Chondrocyte (in vitro differentiated cells): ENCODE measurements at regions not wholly inside any gene's neighbourhood (a gene's known extent, or its start where the extent isn't known, plus 50 kb on each side); places are given as distances from the start of the nearest gene placed in this dataset.

Experiments
- DNase-seq: peaks from one replicate; pipeline ENCODE4 v3.0.0; 2021; ENCODE audit warnings: mixed read lengths, low spot score
- H3K27ac Mint-ChIP-seq: one replicate; pipeline ENCODE4 v1.8.0; 2021; ENCODE audit warnings: mild to moderate bottlenecking, moderate library complexity, mixed read lengths; ENCODE audit not compliant: unreplicated experiment
- H3K27me3 Mint-ChIP-seq: 2 replicates; pipeline ENCODE4 v1.8.0; 2021; ENCODE audit warnings: low read depth, mixed read lengths
- H3K36me3 Mint-ChIP-seq: 2 replicates; pipeline ENCODE4 v1.8.0; 2021; ENCODE audit warnings: low read depth, mixed read lengths
- H3K4me1 Mint-ChIP-seq: 2 replicates; pipeline ENCODE4 v1.8.0; 2021; ENCODE audit warnings: low read depth, mild to moderate bottlenecking, mixed read lengths
- H3K4me3 Mint-ChIP-seq: one replicate; pipeline ENCODE4 v1.8.0; 2021; ENCODE audit warnings: mild to moderate bottlenecking, moderate library complexity, mixed read lengths; ENCODE audit not compliant: unreplicated experiment
- H3K9me3 Mint-ChIP-seq: 2 replicates; pipeline ENCODE4 v1.8.0; 2021; ENCODE audit warnings: low read depth, mixed read lengths
- TF ChIP-seq, protein P1 (sequence below): fragments of 200-600 bp; sonication (generic); IDR thresholded peaks from 2 replicates; pipeline ENCODE4 v1.5.0; 2021; ENCODE audit warnings: antibody characterized with exemption, mild to moderate bottlenecking, moderate library complexity

DNA sequence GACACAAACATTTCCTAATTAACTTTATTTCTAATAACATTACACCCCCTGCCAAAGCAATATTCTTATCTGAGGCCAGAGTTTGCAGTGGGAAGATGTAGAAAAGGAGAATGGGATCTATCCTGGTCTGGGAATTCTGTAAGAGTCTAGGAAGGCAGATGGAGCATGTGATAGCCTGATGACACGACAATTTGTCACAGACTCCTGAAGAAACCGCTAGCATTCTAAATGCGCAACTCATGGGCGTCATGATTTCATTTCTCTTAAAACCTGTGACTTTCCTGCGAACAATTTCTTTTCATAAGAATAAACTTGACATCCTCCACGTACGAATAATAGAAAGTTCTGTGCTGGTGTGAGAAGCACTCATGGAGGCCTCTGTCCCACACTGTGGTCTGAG lies 72.9 kb upstream of the ATP10A start:
- H3K9me3 Mint-ChIP-seq, result no peaks in the 10 kb centered on the region
- H3K36me3 Mint-ChIP-seq, result no peaks in the 10 kb centered on the region
- TF ChIP-seq, protein P1, sequence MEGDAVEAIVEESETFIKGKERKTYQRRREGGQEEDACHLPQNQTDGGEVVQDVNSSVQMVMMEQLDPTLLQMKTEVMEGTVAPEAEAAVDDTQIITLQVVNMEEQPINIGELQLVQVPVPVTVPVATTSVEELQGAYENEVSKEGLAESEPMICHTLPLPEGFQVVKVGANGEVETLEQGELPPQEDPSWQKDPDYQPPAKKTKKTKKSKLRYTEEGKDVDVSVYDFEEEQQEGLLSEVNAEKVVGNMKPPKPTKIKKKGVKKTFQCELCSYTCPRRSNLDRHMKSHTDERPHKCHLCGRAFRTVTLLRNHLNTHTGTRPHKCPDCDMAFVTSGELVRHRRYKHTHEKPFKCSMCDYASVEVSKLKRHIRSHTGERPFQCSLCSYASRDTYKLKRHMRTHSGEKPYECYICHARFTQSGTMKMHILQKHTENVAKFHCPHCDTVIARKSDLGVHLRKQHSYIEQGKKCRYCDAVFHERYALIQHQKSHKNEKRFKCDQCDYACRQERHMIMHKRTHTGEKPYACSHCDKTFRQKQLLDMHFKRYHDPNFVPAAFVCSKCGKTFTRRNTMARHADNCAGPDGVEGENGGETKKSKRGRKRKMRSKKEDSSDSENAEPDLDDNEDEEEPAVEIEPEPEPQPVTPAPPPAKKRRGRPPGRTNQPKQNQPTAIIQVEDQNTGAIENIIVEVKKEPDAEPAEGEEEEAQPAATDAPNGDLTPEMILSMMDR, result no peak
- peaks cover 53% of the 10 kb centered on the region for H3K4me1 Mint-ChIP-seq
- no peak overlapping the region for H3K4me3 Mint-ChIP-seq
- DNase-seq, result no peak
- no peak overlapping the region for H3K27ac Mint-ChIP-seq
- H3K27me3 Mint-ChIP-seq, result no peaks in the 10 kb centered on the region

DNA sequence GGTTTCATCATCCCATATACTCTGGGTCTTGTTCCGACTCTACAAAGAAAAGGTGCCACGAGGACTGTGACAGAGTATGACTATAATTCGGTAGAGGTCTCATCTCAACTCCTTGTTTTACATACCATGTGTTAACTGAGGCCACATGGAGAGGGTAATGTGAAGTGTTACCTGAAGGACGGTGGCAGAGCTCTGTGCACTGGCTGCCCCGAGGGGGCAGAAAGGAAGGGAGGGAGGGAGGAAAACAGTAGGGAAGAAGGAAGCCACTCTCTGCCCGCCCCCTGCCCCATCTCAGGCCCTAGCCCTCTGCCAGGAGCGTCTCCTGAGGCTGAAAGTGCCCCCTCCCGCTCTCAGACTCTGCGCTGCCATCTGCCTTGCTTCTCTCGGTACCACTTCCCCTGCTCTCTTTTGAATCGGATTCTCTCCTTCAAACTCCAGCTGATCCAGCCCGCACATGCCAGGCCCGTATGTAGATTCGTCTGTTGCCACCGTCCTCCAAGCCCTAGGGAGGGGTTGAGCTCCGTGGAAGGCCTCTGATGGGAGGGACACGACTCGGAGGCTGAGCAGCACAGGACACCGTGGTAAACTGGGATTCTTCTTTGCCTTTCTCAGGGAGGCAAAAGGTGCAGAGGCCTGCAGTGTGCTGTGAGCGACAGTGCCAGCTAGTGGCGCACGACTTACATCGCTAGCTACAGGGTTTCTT lies 70.5 kb upstream of the ATP10A start:
- Mint-ChIP-seq H3K4me3 (peak overlapping the region; percentile 57), H3K36me3 (peaks cover 4% of the 10 kb centered on the region), H3K4me1 (peaks cover 48% of the 10 kb centered on the region), H3K27ac (peak overlapping the region; percentile 89), H3K27me3 (no peaks in the 10 kb centered on the region), H3K9me3 (peaks cover 17% of the 10 kb centered on the region)
- no peak for DNase-seq
- TF ChIP-seq, protein P1, result peak; percentile 86

DNA sequence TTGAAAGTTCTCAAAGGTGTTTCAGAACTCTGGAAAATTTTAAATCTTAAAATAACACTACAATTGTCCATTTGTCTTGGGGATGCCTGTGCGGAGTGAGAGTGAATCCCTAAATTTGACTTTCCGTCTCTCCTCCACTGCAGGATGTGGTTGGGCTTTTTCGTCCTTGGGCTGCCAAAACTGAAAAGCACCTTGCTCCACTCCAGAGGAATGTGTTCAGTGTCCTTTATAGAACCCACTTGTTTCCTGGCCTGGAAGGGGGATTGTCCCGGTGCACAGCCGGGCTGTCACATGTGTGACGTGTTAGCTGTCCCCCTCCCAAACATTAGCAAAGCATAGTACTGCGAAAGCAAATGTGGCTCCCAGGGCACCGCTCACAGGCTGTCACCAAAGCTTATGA lies 69.6 kb upstream of the ATP10A start:
- H3K27ac Mint-ChIP-seq, result no peak overlapping the region
- TF ChIP-seq, protein P1, result no peak
- H3K4me3 Mint-ChIP-seq, result no peak overlapping the region
- no peaks in the 10 kb centered on the region for H3K27me3 Mint-ChIP-seq
- peaks cover 43% of the 10 kb centered on the region for H3K4me1 Mint-ChIP-seq
- no peak for DNase-seq
- peaks cover 17% of the 10 kb centered on the region for H3K9me3 Mint-ChIP-seq
- peaks cover 4% of the 10 kb centered on the region for H3K36me3 Mint-ChIP-seq

DNA sequence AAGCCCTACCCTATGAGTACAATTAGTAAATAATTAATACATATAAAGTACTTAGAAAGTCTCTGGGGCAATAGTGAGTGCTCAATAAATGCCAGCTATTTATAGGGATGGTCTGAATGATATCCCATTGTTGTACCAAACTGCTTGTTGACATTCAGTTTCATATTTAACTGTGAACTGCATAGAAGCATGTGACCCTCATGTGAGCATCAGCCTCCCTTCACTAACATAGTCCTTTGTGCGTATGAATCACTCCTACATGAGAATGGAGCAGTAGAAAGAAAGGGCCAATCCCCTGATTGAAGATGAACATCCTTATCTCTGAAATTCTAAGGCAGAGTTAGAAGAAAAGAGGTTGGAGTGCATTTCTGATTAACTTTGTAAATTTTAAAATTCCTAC lies 68.7 kb upstream of the ATP10A start:
- H3K4me3 Mint-ChIP-seq, result no peak overlapping the region
- H3K36me3 Mint-ChIP-seq, result peaks cover 4% of the 10 kb centered on the region
- peaks cover 17% of the 10 kb centered on the region for H3K9me3 Mint-ChIP-seq
- no peak for DNase-seq
- H3K27me3 Mint-ChIP-seq, result no peaks in the 10 kb centered on the region
- H3K27ac Mint-ChIP-seq, result no peak overlapping the region
- TF ChIP-seq, protein P1, result no peak
- peaks cover 39% of the 10 kb centered on the region for H3K4me1 Mint-ChIP-seq

DNA sequence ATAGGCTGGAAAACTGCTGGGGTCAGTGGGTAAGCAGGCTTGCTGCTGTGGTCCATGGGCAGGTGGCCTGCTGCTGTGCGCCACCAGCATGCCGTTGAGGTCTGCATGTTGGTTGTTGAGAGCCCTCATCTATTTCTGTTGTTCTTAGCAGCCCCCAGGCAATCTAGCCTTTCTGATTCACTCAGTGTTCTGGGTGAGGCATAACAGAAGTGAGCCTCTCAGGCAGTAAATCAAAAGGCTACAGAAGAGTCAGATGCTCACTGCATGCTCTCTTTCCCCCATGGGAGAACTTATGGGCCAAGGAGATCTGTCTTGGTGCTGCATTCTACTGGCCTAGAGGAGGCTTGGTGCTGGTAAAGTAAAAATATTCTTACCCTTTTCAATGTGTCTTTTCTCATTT lies 67.8 kb upstream of the ATP10A start:
- no peak for DNase-seq
- H3K4me3 Mint-ChIP-seq, result no peak overlapping the region
- peaks cover 17% of the 10 kb centered on the region for H3K9me3 Mint-ChIP-seq
- H3K36me3 Mint-ChIP-seq, result peaks cover 4% of the 10 kb centered on the region
- TF ChIP-seq, protein P1, result no peak
- no peak overlapping the region for H3K27ac Mint-ChIP-seq
- H3K4me1 Mint-ChIP-seq, result peaks cover 39% of the 10 kb centered on the region
- no peaks in the 10 kb centered on the region for H3K27me3 Mint-ChIP-seq
